Hippocampal formation (tissue), 2 donors: ENCODE measurements at regions not wholly inside any gene's neighbourhood (a gene's known extent, or its start where the extent isn't known, plus 50 kb on each side); places are given as distances from the start of the nearest gene placed in this dataset.

Source experiments
- DNase-seq, 2 donors: peaks; one replicate each; lab custom pipeline; 2025; lab: John Stamatoyannopoulos, UW

DNA sequence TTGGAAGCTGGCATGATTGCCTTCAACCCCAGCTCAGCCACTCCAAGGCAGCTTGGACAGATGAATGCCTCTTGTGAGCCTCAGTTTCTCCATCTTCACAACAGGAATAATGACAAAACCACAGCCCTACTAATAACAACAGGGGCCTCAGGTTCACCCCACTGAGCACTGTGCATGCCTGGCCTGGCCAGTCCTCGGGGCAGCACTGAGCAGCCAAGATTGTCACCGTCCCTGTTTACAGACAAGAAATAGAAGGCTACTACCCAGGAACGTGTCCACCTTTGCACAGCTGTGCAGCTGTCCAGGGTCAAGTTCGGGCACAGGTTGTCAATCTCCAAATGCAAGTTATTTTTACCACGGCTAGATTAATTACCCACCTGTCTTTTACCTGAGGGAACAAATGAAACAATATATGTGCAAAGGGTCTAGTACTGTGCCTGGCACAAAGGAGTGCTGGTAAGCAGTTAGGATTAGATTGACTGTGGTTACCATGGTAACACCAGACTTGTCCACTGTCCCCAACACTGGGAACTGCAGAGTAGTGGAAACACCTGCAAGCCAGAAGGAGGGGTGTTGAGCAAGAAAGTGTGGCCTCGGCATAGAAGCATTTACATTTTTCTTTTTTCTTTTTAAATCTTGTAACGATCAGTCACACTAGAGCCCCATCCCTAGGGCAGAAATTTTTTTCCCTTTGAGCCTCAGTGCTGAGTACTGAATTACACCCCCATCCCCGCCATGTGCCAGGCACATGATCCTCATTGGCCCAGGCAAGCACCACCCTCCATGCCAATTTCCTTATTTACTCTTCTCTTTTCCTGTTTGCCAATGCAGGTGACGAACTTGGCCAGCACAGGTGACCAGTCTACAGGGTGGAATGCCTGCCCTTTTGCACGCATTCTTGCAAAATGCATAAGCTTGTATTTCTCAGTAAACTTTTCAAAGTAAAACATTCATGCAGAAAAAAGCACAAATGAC lies 66.3 kb upstream of the SLC6A6 start:
- no peak for DNase-seq

DNA sequence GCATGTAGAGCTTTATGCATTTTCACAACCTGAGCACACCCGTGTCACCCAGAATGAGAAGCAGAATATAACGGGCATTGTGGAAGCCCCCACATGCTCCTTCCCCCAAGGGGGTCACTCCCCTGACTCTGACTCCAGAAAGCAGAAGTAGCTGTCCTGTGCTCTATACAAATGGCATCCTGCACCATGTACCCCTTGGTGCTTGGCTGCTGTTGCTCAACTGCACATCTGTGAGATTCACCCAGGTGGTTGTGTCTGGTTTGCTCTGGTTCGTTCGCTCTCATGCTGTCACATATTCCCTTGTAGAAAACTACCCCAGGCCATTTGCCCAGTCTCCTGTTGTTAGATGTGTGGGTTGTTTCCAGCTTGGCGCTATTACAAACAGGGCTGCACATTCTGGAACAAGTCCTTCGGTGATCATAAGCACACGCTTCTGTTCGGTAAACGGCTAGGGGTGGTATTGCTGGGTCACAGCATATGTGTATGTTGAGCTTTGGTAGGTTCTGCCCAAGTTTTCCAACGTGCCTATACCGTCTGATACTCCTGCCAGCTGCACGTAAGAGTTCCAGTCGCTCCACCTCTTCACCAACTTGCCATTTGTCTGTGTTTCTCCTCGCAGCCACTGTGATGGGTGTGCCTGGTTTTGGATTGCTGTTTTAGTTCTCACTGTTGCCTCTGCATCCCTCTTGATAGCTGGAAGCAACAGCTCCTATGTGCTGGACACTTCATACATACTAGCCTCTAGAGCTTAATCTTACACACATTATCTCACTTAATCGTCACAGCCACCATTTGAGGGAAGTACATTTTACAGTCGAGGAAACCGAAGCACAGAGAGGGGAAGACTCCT lies 65.4 kb upstream of the SLC6A6 start:
- no peak for DNase-seq

DNA sequence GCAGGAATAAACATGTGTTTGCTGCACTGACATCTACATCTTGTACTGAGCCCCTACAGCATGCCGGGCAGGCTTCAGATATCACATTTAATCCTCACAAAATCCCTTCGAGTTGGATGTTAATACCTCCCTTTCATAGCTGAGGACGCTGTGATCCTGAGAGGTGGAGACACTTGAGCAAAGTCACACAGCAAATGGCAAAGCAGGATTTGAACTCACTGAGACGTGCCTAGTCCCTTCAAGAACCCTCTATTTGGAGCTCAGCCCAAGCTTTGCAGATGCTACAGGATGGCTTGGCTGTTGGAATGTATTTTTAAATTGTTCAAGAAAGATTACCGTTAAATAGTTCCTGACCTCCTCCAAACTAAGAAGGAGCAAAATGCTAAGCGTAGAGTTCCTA lies 64.6 kb upstream of the SLC6A6 start:
- no peak for DNase-seq

DNA sequence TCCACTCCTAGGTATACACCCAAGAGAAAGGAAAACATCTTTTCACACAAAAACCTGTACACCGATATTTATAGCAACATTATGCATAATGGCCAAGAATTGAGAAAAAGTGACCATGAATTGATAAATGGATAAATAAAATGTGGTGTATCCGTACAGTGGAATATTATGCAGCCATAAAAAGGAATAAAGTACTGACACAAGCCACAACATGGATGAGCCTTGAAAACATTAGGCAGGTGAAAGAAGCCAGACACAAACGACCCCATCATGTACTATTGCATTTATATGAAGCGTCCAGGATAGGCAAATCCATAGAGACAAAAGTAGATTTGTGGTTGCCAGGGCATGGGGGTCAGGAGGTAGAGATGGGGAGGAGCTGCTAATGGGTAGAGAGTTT lies 64.2 kb upstream of the SLC6A6 start:
- DNase-seq: no peak

DNA sequence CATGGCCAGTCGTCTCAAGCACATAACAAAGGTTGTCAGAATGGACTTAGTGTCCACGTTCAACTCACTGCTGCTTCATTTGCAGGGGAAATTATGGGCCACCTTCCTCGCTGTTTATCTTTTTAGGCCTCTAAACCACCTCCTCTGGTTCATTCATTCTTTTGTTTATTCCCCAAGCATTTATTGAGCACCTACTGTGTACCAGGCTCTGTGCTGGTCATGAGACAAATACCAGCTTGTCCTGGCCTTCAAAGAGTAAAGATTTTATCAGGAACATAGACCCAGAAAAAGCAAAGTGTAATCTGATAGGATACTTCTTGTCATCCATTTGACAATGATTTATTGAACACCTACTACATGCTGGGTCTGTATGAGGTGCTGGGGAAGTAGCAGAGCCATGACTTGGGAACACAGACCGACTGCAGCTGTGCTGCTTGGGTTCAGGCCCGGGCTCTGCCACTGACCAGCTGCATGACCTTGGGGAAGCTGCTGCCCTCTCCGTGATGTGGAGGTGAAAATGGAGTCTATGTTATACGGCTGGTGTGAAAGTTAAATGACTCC lies 63.4 kb upstream of the SLC6A6 start:
- no peak for DNase-seq

DNA sequence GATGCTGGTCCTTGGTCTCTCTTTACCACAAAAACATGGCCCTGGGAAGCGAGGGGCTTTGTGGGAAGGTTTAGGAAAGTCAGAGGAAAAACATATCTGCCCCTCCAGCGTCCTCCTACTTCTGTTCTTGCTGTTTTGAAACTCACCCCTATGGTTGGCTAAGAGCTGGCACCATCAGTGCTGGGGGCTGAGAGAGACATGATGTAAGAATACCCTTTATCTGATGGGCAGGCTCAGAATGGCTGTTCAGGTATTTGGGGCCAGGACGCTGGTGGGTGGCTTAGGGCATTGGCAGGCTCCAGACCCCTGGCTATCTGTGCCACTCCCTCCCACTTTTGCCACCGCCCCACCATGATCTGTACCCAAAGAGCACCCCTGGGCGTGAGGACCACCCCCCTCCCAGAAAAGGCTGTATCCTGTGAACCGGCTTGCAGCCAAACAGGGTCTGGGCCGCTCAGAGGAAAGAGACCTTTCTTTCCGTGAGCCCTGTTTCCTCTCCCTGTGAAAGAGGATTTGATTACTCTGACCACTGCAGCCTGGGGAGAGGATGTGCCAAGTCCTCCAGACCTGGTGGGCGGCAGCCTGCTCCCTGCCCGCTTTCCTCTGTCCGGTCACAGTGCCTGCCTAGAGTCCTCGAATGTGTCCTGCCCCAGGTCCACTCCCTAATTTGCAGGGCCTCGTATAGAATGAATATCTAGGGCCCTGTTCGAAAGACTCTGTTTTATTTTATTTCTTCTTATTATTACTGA lies 61.3 kb upstream of the SLC6A6 start:
- DNase-seq: no peak

DNA sequence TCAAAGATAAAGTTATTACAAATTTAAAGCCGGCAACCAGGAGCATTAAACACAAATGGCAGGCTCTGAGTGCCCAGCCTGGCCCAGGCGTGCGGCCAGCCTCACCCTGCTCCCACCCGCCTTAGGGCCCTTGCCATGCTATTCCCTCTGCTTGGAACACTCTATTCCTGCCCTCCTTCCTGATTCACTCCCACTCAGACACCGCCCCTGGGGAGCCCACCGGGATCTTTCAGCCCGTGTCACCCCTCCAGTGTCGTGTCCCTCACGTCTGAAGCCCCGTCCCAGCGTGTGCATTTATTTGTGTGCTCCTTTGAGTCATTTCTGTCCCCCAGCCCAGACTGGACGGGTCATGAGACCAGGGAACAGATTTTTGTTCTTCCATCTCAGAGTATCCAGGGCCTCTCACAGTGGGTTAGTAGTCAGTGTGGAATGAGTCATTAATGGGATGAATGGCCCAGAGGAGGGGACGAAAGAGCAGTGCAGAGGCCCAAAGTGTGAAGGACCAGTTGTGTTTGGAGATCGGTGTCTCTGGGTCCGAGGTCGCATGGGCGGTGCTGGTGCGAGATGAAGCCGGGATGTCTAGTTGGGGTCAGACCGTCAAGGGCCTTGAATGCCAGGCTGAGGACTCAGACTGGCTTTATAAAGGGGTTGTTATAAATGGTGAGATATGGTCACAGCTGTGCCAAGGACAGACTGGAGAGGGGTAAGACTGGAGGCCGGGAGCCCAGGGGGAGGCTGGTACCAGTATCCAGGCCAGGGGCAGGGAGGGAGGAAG lies 58.9 kb upstream of the SLC6A6 start:
- no peak for DNase-seq

DNA sequence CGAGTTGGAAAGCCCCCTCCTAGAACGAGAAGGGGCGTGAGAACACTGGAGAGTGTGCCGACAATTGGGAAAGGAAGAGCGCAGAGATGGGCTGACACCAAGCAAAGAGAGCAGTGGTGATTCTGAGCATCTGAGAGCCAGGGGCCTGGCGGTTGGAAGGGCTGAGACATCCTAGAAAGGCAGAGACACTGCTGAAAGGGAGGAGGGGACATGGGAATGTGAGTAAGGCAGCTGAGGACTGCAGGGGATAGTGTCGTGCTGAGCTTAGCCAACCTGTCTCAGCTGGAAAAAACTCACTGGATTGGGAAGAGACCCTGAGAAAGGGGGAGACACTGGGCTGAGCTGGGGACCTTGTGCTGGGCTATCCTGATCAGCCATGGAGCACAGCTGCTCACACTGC lies 58.1 kb upstream of the SLC6A6 start:
- DNase-seq: no peak

DNA sequence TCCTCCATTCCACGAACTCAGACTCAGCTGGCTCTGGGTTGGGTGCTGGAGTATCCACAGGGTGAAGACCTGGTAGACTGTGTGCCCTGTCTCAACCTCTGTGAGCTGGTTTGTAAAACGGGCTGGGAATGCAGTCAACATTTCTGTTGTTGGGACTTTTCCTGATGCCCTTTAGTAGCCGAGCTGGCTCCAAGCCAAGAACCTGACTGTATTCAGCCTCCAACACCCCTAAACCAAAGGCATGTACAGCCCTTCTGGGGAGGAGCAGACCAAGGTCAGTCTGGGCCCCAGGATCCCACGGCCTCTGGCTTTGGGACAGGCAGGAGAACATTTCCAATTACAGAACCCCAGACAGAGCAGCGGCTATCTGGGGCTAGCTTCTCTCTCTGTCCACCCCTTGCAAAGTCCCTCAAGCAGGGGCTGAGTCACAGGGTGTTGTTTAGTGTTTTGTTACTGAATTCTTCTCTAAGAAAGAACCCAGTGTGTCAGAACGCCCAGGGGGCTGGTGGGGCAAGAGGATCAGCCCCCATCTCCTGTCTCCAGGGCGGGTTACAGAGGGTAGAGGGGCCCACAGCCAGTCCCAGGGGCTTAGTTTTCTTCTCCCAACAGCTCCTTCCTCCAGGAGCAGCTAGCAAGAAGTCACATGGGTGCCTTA lies 56.8 kb upstream of the SLC6A6 start:
- DNase-seq: no peak

DNA sequence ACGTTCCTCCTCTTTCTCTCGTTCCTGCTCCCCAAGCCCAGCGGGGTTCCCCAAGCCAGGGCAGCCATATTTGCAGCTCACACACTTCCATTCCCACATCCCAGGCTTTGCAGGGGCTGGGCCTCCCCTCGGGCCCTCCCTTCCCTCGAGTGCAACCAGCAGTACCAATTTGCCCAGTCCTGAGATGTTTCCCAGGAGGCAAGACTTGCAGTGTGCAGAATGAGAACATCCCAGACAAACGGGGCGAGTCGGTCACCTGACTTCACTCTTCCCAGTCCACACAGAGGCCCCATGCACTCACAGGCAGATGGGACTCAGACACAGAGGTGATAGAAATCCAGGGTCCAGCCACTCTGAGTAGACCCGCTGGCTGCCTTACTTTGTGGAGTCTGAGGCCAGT lies 56.2 kb upstream of the SLC6A6 start:
- no peak for DNase-seq

DNA sequence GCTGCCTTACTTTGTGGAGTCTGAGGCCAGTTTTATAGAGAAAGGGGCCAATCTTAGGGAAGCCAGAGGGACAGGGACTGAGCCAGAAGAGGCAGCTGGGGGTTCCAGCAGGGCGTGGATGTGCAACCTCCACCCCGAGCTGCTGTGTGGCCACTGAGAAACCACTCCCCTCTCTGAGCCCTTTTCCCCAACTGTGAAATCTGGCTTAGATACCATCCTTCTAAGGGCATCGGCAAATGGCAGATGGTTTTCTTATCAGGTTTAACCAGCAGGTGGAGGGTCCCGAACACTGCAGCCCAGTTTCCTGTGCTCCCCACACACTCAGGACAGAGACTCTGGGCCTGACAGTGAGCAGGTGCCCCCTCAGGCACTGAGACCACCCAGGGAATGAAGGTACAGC lies 55.8 kb upstream of the SLC6A6 start:
- no peak for DNase-seq

DNA sequence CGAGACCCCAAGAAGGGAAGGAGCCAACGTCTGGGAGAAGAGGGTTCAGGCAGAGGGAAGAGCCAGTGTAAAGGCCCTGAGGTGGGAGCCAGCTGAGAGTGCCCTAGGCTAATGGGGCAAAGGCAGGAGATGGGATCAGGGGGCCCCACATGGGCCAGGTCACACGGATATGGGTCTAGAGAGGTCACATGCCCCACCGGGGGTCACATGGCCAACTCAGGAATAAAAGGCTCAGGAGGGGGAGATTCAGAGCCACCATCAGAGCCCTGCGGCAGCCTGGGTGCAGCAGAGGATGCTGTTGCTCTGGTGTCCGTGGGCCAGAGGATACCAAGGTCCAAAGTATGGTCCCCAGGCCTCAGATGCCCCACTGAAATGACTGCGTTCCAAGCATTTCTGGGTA lies 55.3 kb upstream of the SLC6A6 start:
- DNase-seq: no peak

DNA sequence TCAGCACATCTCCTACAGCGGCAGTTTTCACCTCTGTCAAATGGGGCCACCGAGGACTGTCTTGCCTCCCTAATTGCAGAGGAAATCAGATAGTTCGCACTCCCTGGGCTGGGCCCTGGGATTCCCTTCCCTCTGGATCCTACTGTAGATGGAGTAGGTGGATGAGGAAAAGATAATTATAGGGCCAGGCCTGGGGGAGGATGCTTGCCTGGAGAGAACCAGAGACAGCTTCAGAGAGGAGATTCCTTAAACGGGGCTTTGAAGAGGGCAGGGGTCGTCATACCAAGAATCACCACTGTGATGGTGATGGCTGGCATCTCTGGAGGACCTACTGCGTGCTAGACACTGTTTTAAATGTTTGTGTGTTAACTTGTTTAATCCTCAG lies 50.8 kb upstream of the SLC6A6 start:
- no peak for DNase-seq

DNA sequence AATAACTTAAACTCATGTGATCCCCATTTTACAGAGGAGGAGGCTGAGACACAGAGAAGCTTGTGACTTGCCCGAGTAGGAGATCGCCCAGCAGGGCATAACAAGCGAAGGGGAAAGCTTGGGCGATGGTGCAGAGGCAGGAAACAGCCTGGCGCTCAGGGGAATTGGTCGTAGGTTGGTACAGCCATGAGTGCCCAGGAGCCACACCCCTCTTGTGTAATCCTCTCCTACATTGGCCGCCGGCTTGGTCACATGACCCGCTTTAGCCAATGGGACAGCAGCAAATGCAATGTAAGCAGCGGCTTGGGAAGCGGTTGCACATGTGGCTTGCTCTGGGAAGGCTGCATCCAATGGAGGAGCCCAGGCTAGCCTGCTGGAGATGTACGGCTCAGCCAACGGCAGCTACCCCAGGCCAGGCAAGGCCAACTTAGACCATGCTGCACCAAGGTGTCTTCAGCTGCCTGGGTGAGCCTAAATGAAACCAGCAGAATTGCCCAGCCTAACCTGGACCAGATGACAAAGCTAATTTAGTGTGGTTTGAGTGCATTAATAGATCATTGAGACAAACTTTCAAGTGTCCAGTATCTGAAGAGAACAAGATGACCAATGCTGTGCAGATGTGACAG lies 50.3 kb upstream of the SLC6A6 start:
- DNase-seq: no peak
